ENCODE measurements at regions not wholly inside any gene's neighbourhood (a gene's known extent, or its start where the extent isn't known, plus 50 kb on each side); places are given as distances from the start of the nearest gene placed in this dataset.

- TF ChIP-seq POLR2A (IDR thresholded peaks at IDR 0.05) (no peak), CTCF (IDR thresholded peaks at IDR 0.05) (no peak)
- Histone ChIP-seq H3K4me3 (no peak overlapping the region), H3K27ac (no peak overlapping the region), H3K27me3 (no peaks in the 10 kb centered on the region), H3K9me3 (no peaks in the 10 kb centered on the region), H3K36me3 (replicated peaks in 1 of 2; ENCODE audit: insufficient read depth in 1 of 2, low read depth in 2 of 2) (no peaks in the 10 kb centered on the region), H3K4me1 (no peaks in the 10 kb centered on the region)
- DNase-seq: no peak
- ATAC-seq: no peak
- 50 to 63% methylated on average over 1 of the region's 1 CpG for WGBS, 2 donors
- intact Hi-C loops (cut with DNase I): no loop called here
Observed at GRCh38 chr21:24852610-24853195, 754.6 kb downstream of the MRPL39 start.

- H3K27ac ChIP-seq: no peak overlapping the region
- no peaks in the 10 kb centered on the region for H3K4me1 ChIP-seq
- 58 to 67% methylated on average over 1 of the region's 1 CpG for WGBS, 2 donors
- ATAC-seq: no peak
- H3K27me3 ChIP-seq: no peaks in the 10 kb centered on the region
- H3K9me3 ChIP-seq: no peaks in the 10 kb centered on the region
- H3K36me3 ChIP-seq (replicated peaks in 1 of 2; ENCODE audit: insufficient read depth in 1 of 2, low read depth in 2 of 2): no peaks in the 10 kb centered on the region
- DNase-seq: no peak
- H3K4me3 ChIP-seq: no peak overlapping the region
- intact Hi-C loops (cut with DNase I): no loop called here
- TF ChIP-seq POLR2A (IDR thresholded peaks at IDR 0.05) (no peak), CTCF (IDR thresholded peaks at IDR 0.05) (no peak)
Observed at GRCh38 chr21:24850121-24850520, 757.2 kb downstream of the MRPL39 start.

GRCh38 chr21:24844671-24845070 lies 762.6 kb downstream of the MRPL39 start:
- DNase-seq: no peak
- no peak for ATAC-seq
- H3K36me3 ChIP-seq (replicated peaks in 1 of 2; ENCODE audit: insufficient read depth in 1 of 2, low read depth in 2 of 2): no peaks in the 10 kb centered on the region
- no peaks in the 10 kb centered on the region for H3K9me3 ChIP-seq
- 41 to 62% methylated on average over 5 of the region's 5 CpGs for WGBS, 2 donors
- H3K4me3 ChIP-seq: no peak overlapping the region
- no peak overlapping the region for H3K27ac ChIP-seq
- no peaks in the 10 kb centered on the region for H3K27me3 ChIP-seq
- intact Hi-C loops (cut with DNase I): no loop called here
- TF ChIP-seq CTCF (IDR thresholded peaks at IDR 0.05) (no peak), POLR2A (IDR thresholded peaks at IDR 0.05) (no peak)
- H3K4me1 ChIP-seq: no peaks in the 10 kb centered on the region

GRCh38 chr21:24840287-24840686 lies 767.0 kb downstream of the MRPL39 start:
- Histone ChIP-seq H3K36me3 (replicated peaks in 1 of 2; ENCODE audit: insufficient read depth in 1 of 2, low read depth in 2 of 2) (no peaks in the 10 kb centered on the region), H3K4me1 (no peaks in the 10 kb centered on the region), H3K9me3 (no peaks in the 10 kb centered on the region), H3K27ac (no peak overlapping the region), H3K27me3 (no peaks in the 10 kb centered on the region), H3K4me3 (no peak overlapping the region)
- DNase-seq (no peak), ATAC-seq (no peak)
- intact Hi-C loops (cut with DNase I): no loop called here
- TF ChIP-seq POLR2A (IDR thresholded peaks at IDR 0.05): no peak
- WGBS, 2 donors: 83 to 94% methylated on average over 14 to 22 of the region's 30 CpGs

GRCh38 chr21:24832961-24833360 lies 774.3 kb downstream of the MRPL39 start:
- 50 to 69% methylated on average over 1 of the region's 1 CpG for WGBS, 2 donors
- DNase-seq: no peak
- Histone ChIP-seq H3K36me3 (replicated peaks in 1 of 2; ENCODE audit: insufficient read depth in 1 of 2, low read depth in 2 of 2) (no peaks in the 10 kb centered on the region), H3K9me3 (no peaks in the 10 kb centered on the region), H3K4me1 (no peaks in the 10 kb centered on the region), H3K4me3 (no peak overlapping the region), H3K27me3 (no peaks in the 10 kb centered on the region), H3K27ac (no peak overlapping the region)
- ATAC-seq: no peak
- TF ChIP-seq POLR2A (IDR thresholded peaks at IDR 0.05) (no peak), CTCF (IDR thresholded peaks at IDR 0.05) (no peak)
- intact Hi-C loops (cut with DNase I): no loop called here

All from body of pancreas (tissue), 4 donors.